NCI-H82 treated with DMSO at 0.1 percent for 48 hours (cell line): ENCODE measurements at regions not wholly inside any gene's neighbourhood (a gene's known extent, or its start where the extent isn't known, plus 50 kb on each side); places are given as distances from the start of the nearest gene placed in this dataset.

Experiments
- DNase-seq: peaks from one replicate; lab custom pipeline; 2025; ENCODE audit not compliant: unreplicated experiment; lab: John Stamatoyannopoulos, UW

DNA sequence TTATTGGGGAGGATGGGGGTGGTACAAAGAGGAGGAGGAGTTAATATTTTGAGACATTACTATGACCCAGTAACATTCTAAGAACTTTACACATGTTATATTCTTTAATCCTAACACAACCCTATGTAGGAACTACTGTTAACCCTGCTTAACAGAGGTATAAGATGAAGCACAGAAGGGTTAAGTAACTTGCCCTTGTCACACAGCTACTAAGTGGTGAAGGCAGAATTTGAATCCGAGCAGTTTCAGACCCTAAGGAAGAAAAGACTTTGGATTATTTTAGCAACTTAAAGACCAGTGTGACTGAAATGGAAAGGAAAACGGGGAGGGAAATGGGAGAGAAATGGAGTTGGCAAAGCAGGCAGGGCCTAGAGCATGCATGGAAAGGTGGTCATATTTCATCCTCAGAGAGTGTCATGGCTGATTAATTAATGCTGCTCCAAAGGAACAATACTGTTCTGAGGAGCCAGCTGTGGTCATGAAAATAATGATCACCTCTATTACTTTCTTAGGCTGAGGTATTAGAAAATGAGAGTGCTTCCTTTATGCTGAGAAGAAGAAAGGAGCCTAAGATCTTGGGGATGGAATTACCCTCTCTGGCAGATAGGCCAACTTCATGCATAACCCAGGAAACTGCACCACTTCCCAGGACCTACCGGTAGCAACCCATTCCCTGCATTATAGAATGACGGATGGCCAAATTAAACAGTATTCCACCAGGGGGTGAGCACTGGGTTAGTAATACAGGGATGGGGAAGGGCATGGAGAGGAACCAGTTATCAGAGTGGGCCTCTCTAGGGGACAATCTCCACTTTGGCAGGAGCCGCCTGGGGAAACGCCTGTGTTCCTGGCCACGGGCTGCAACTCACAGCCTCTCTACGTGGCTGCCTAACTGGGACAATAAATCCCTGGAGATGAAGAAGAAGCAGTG, 50.1 kb upstream of the TNFAIP3 start:
- DNase-seq: no peak
